ENCODE measurements at regions not wholly inside any gene's neighbourhood (a gene's known extent, or its start where the extent isn't known, plus 50 kb on each side); places are given as distances from the start of the nearest gene placed in this dataset.

GRCh38 chr2:2566396-2567323 lies 235.6 kb upstream of the MYT1L start:
- intact Hi-C loops (cut with DNase I), result no loop called here
- 90% methylated on average over 26 of the region's 26 CpGs for WGBS
- no peak for DNase-seq (ENCODE audit: low spot score)

GRCh38 chr2:2565671-2566070 lies 234.6 kb upstream of the MYT1L start:
- 87% methylated on average over 16 of the region's 16 CpGs for WGBS
- intact Hi-C loops (cut with DNase I), result no loop called here
- no peak for DNase-seq (ENCODE audit: low spot score)
- no peak for TF ChIP-seq POLR2A (IDR thresholded peaks at IDR 0.05)
- no peak for TF ChIP-seq POLR2AphosphoS5 (IDR thresholded peaks at IDR 0.05)
- Histone ChIP-seq H3K4me3 (no peak overlapping the region), H3K9me3 (no peaks in the 10 kb centered on the region), H3K4me1 (replicated peaks) (no peaks in the 10 kb centered on the region), H3K27ac (no peak overlapping the region), H3K36me3 (no peaks in the 10 kb centered on the region), H3K27me3 (replicated peaks; ENCODE audit: insufficient read depth) (no peaks in the 10 kb centered on the region)

More at GRCh38 chr2:2566396-2567323, 235.6 kb upstream of the MYT1L start:
- H3K36me3 ChIP-seq, result no peaks in the 10 kb centered on the region
- H3K4me3 ChIP-seq, result no peak overlapping the region
- H3K27me3 ChIP-seq (replicated peaks; ENCODE audit: insufficient read depth), result no peaks in the 10 kb centered on the region
- TF ChIP-seq POLR2A (IDR thresholded peaks at IDR 0.05) (no peak), CTCF (IDR thresholded peaks at IDR 0.05) (no peak), POLR2AphosphoS5 (IDR thresholded peaks at IDR 0.05) (no peak)
- no peak overlapping the region for H3K27ac ChIP-seq
- no peaks in the 10 kb centered on the region for H3K9me3 ChIP-seq
- H3K4me1 ChIP-seq (replicated peaks), result no peaks in the 10 kb centered on the region

- no peaks in the 10 kb centered on the region for H3K4me1 ChIP-seq (replicated peaks)
- H3K4me3 ChIP-seq, result no peak overlapping the region
- WGBS, result 65% methylated on average over 24 of the region's 24 CpGs
- no peaks in the 10 kb centered on the region for H3K9me3 ChIP-seq
- H3K36me3 ChIP-seq, result no peaks in the 10 kb centered on the region
- no peak overlapping the region for H3K27ac ChIP-seq
- TF ChIP-seq POLR2A (IDR thresholded peaks at IDR 0.05) (no peak), CTCF (IDR thresholded peaks at IDR 0.05) (no peak), POLR2AphosphoS5 (IDR thresholded peaks at IDR 0.05) (no peak)
- DNase-seq (ENCODE audit: low spot score), result no peak
- intact Hi-C loops (cut with DNase I), result no loop called here
- H3K27me3 ChIP-seq (replicated peaks; ENCODE audit: insufficient read depth), result no peaks in the 10 kb centered on the region
Measured at GRCh38 chr2:2564300-2565078, 233.4 kb upstream of the MYT1L start.

- WGBS, result 79% methylated on average over 8 of the region's 8 CpGs
- no peak for DNase-seq (ENCODE audit: low spot score)
- H3K4me1 ChIP-seq (replicated peaks), result no peaks in the 10 kb centered on the region
- TF ChIP-seq POLR2A (IDR thresholded peaks at IDR 0.05) (no peak), POLR2AphosphoS5 (IDR thresholded peaks at IDR 0.05) (no peak), CTCF (IDR thresholded peaks at IDR 0.05) (no peak)
- no peaks in the 10 kb centered on the region for H3K27me3 ChIP-seq (replicated peaks; ENCODE audit: insufficient read depth)
- no peak overlapping the region for H3K4me3 ChIP-seq
- intact Hi-C loops (cut with DNase I), result no loop called here
- H3K9me3 ChIP-seq, result no peaks in the 10 kb centered on the region
- no peak overlapping the region for H3K27ac ChIP-seq
- H3K36me3 ChIP-seq, result no peaks in the 10 kb centered on the region
Measured at GRCh38 chr2:2563309-2563860, 232.3 kb upstream of the MYT1L start.

GRCh38 chr2:2562867-2563266 lies 231.8 kb upstream of the MYT1L start:
- Histone ChIP-seq H3K4me1 (replicated peaks) (no peaks in the 10 kb centered on the region), H3K9me3 (no peaks in the 10 kb centered on the region), H3K27me3 (replicated peaks; ENCODE audit: insufficient read depth) (no peaks in the 10 kb centered on the region), H3K4me3 (no peak overlapping the region), H3K36me3 (no peaks in the 10 kb centered on the region), H3K27ac (no peak overlapping the region)
- no peak for DNase-seq (ENCODE audit: low spot score)
- intact Hi-C loops (cut with DNase I), result no loop called here
- TF ChIP-seq POLR2A (IDR thresholded peaks at IDR 0.05), result no peak
- TF ChIP-seq POLR2AphosphoS5 (IDR thresholded peaks at IDR 0.05), result no peak
- no peak for TF ChIP-seq CTCF (IDR thresholded peaks at IDR 0.05)
- 64% methylated on average over 5 of the region's 5 CpGs for WGBS
